Limb (tissue), 2 donors: ENCODE measurements at regions not wholly inside any gene's neighbourhood (a gene's known extent, or its start where the extent isn't known, plus 50 kb on each side); places are given as distances from the start of the nearest gene placed in this dataset.
"Not testable (repeated sequence)": the region's sequence is repeated elsewhere in the genome, so short reads cannot be mapped to it uniquely, and the experiment has no call there.

Source experiments
- DNase-seq, 2 donors: peaks; one replicate each; pipeline ENCODE4 v3.0.0-alpha.2; 2016; ENCODE audit errors: extremely low spot score in 2 of 2

DNA sequence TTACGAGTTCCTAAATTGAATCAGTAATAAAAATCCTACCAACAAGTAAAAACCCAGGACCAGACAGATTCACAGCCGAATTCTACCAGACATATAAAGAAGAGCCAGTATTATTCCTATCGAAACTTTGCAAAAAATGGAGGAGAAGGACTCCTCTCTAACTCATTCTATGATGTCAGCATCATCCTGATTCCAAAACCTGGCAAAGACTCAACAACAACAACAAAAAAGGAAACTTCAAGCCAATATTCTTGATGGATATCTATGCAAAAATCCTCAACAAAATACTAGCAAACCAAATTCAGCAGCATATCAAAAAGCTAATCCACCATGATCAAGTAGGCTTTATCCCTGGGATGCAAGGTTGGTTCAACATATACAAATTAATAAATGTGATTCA, 84.6 kb upstream of the ADRB2 start:
- not testable (repeated sequence) for DNase-seq

DNA sequence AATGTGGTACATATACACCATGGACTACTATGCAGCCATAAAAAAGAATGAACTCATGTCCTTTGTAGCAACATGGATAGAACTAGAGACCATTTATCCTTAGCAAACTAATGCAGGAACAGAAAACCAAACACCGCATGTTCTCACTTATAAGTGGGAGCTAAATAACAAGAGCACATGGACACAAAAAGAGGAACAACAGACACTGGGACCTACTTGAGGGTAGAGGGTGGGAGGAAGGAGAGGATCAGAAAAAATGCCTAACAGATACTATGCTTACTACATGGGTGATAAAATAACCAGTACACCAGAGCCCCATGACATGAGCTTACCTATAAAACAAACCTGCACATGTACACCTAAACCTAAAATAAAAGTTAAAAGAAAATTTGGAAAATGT, 82.0 kb upstream of the ADRB2 start:
- not testable (repeated sequence) for DNase-seq

DNA sequence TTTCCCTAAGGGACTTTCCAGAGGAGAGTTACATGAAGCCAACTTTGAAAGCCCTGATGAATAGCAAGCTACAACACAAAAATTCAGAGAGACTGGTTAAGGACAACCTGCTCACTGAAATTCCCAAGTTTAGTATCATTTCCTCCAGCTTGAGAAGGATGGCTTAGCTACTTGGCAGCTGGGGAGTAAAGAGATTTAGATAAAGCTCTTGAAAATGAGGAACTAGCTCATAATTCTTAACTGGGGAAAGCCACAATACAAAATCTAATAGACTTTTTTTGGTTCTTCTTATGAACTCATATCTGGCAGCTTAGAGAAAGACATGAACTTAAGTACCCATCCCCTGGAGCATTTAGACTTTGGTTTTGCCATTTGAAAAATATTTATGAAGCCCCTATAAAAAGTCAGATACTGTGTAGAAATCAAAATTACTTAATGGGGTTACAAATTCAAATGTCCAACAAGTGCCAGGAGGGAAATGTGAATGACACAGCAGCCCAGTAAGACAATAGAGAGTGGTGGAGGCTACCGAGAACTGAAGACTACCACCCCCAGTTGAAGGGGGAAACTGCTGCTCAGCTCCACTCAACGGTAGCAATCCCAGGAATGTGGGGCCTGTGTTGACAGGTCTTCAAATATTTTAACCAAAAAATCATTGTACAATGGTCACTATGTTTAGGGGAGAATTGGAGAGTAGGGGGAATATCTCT, 79.4 kb upstream of the ADRB2 start:
- no peak for DNase-seq

DNA sequence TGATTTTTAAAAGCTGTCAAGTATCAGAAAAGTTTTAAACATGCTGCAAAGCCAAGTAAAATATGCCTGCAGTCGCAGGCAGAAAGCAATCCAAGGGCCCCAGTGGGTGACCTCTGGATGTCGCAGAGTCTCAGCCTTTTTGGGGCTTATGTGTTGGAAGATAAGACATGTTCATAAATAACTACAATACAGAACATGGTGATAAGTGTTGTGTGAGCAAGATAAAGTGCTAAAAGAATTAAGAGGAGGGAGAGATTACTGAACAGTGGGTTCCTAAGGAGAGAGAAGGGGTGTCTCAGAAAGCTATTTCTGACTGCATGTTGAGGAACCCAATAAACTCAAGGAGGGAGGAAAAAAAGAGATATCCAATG, 78.9 kb upstream of the ADRB2 start:
- DNase-seq, result no peak

DNA sequence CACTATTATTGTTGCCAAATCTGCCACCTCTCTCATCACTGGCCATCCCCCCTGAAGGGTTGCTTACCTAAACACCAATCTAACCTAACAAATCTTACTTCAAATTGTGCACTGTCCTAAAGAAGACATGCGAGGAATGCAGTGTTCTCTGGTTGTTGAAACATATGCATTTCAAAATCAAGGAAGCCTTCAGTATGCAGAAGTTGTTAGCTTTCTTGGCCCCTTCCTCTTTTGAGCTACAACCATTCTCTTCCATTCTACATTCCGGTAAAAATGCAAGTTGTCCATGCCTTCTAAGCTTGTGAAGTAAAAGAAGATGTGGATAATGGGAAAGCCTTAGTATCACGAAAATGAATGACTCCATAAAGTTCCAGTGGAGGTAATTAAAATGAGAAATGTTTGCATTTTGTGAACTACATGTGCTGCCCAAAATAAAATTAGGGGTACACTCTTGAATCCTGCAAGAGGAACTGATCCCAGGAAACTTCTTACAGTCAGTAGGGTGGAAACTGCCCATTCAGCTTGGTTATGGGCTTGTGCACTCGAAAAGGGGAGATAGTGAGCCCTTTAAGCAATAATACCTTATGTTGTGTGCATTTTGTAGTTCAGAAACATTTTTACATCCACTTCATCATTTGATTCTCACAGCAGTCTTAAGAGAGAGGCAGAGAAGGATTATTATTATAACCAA, 77.6 kb upstream of the ADRB2 start:
- DNase-seq, result no peak

DNA sequence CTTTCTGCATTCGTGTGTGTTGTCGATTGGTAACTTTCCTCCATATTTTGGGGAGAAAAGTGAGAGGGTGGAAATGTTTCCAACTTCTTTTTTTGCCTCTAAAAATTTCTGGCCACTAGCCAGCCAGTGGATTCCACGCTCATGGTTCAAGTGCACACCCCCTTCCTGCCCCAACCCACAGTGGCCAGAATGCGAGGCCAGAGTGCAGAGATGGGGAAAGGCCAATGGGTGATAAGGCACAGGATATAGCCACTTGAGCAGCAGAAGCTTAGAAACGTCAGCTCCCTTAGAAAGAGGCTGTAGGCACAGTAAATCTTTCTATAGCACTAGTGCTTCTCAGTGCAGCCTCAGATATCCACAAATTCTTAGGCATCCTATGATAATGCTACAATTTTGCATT, 75.8 kb upstream of the ADRB2 start:
- DNase-seq, result no peak

DNA sequence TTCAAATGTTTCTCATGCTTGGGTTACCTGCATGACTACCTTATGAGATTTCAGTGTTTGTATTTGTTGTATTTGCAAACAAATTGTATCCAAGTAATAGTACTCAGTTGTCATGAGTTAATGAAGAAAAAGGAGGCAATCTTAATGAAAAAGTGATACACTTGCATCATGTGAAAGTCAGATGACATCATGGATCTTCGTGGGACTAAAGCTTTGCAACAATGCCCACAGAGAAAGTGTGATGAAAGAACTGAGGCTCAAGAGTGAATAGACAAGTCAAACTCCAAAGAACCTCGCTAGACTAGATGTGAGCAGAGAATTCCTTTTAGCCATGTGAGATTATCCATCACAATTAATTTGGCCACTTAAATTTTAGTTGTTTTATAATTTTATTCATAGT, 75.4 kb upstream of the ADRB2 start:
- DNase-seq, result no peak

DNA sequence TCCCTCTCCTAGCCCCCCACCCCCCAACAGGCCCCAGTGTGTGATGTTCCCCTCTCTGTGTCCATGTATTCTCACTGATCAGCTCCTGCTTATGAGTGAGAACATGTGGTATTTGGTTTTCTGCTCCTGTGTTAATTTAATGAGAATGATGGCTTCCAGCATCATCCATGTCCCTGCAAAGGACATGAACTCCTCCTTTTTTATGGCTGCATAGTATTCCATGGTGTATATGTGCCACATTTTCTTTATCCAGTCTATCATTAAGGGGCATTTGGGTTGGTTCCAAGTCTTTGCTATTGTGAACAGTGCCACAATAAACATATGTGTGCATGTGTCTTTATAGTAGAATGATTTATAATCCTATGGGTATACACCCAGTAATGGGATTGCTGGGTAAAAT, 74.0 kb upstream of the ADRB2 start:
- DNase-seq, result not testable (repeated sequence)

DNA sequence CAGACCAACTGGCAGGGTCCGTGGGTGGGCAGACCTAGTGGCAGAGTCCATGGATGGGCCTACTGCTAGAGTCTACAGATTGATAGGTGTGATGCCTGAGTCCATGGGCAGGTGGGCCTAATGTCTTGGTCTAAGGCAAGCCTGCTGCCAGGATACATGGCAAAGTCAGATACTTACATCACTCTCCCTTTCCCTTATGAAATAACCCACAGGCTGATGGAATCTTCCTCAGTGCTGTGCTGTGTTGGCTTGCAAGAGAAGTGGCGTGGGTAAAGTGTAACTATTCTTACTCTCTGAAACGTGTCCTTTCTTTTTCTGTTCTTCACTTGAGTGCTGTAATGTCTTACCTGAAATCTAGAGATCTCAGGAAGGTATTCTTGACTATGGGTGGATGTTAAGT, 67.3 kb upstream of the ADRB2 start:
- DNase-seq, result no peak

DNA sequence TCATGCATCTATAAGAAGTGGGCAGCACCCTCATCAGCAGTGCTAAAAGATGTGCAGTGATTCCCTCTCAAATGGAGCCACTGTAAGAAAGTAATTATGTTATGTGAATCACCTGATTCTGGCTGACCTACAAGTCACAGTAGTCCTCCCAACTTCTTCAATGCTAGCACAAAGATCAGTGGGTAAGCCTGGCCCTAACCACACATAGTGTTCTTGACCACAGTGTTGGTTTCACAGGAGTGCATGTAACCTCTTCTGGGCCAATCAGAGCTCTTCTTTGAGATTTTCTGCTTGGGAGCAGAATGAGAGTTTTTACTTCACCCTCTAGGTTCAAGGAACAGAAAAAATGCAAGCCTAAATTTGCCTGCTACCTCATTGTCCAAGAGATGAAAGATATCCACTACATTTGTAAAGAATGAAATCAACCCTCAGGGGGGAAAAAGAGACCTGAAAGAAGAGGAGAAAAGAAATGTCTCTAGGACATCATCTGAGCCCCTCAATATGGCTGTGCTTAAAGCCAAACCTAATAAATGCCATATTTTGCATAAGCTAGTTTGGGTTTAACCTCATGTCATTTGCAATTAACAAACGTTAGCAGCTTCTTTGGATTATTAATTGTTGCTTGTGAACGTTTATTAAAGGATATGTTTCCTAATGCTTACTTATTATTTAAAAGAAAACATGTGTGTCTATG, 65.3 kb upstream of the ADRB2 start:
- no peak for DNase-seq

DNA sequence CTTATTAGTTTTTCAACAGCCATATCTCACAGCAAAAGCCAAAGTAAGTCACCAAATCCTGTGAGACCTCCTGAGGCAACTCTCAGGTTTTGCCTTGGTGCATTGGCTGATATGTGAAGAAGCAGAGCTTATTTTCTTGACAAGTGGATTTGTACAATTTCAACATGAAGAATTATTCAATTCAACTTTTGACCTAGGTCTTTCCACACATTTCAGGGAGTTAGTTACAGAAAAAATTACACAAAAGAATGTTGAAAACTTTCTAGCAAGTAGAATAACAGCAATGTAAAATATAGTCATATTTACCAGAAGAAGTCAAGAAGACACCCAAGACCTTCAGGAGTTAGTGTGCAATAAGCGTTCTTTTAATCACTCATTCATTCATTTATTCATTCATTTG, 62.4 kb upstream of the ADRB2 start:
- DNase-seq, result no peak

DNA sequence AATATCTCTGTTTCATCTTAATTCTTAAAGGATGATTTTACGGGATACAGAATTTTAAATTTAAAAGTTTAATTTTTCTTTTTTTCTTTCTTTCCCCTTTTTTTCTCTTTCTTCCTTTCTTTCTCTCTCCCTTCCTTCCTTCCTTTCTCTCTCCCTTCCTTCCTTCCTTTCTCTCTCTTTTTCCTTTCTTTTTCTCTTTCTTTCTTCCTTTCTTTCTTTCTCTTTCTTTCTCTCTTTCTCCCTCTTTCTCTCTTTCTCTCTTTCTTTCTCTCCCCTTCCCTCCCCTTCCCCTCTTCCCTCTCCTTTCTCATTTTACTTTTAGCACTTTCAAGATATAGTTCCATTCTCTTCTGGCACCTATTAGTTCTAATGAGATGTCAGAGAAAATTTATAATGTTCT, 61.4 kb upstream of the ADRB2 start:
- no peak for DNase-seq

DNA sequence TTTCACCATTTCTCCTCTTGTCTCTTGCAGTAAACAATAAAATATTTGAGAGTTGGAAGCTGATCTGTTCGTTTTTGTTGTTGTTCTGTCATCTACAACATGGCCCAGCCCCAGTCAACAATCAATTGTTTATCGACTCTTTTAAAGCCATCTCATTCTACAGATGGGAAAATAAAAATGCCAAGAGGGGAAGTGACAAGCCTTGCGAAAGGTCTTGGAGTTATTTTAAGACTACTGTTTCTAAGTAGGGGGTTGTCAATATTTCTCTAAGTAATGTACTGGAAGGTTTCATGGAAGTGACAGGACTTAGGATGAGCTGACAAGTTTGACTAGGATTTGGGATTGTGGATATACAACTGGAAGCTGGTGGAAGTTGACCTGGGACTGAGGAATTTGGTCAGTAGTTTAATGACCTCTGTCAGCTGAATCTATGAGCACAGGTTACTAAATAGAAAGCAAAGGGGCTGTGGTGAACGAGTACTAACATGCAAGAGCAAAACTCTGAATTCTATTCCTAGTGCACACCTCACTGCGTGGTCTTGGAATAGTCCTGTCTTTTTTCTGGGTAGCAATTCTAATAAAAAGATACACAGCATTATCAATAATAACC, 57.5 kb upstream of the ADRB2 start:
- DNase-seq, result no peak

DNA sequence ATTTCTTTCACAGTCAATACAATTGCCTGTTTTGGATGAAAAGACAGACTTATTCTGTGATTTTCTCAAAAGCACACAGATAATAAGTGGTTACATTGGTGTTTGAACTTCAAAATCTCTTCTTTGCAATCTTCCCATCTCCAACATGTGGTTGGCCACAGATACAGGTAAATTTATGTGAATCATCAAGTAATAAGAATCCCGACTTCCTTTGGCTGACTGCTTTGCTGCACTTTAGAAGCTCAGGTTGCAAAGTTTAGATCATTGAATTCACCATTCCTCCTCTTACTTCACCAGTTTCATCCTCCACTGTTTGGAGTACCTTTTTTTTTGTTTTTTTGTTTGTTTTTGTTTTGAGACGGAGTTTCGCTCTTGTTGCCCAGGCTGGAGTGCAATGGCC, 56.5 kb upstream of the ADRB2 start:
- no peak for DNase-seq

DNA sequence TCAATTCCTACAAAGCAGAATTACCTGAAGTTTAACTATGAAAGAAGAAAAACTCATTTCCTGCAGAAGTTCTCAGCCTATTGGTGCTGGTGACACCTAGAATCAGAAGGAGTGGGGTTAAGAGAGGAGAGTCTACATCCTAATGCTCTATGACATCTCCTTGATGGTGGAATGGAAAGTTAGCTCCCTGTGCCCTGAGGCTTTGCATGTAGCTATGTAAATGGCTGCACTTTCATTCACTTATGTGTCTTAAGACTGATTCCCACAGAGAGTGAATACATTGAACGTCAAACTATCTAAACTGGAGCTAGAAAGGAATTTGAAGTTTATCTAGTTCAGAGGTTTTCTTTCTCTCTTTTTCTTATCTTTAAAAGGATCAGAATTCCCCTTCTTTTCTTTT, 52.1 kb upstream of the ADRB2 start:
- DNase-seq, result no peak

DNA sequence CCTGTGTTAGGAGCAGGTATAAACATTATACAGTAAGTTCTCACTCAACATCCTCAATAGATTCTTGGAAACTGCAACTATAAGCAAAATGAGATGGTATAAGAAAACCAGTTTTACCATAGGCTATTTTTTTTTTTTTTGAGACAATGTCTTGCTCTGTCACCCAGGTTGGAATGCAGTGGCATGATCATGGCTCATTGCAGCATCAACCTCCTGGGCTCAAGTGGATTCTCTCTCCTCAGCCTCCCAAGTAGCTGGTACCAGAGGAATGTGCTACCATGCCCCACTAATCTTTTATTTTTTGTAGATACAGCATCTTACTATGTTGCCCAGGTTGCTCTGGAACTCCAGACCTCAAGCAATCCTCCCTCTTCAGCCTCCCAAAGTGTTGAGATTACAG, 50.1 kb upstream of the ADRB2 start:
- DNase-seq, result no peak
